ENCODE measurements at regions not wholly inside any gene's neighbourhood (a gene's known extent, or its start where the extent isn't known, plus 50 kb on each side); places are given as distances from the start of the nearest gene placed in this dataset.

GRCh38 chr7:19368491-19368925 lies 223.3 kb upstream of the FERD3L start:
- no peaks in the 10 kb centered on the region for H4K20me1 ChIP-seq (ENCODE audit: low read depth)
- H3K27ac ChIP-seq, result no peak overlapping the region
- Mint-ChIP-seq H3K27ac (no peak overlapping the region), H3K27me3 (ENCODE audit: insufficient read depth, low read depth) (peaks cover 4% of the 10 kb centered on the region), H3K4me3 (no peak overlapping the region), H3K4me1 (peaks cover 3% of the 10 kb centered on the region), H3K36me3 (no peaks in the 10 kb centered on the region), H3K9me3 (no peaks in the 10 kb centered on the region)
- no peaks in the 10 kb centered on the region for H3K36me3 ChIP-seq
- no peak overlapping the region for H2AFZ ChIP-seq (replicated peaks)
- no peaks in the 10 kb centered on the region for H3K4me1 ChIP-seq
- no peak overlapping the region for H3K4me2 ChIP-seq
- no peak overlapping the region for H3K4me3 ChIP-seq
- H3K9ac ChIP-seq, result no peak overlapping the region
- TF ChIP-seq EZH2 (IDR thresholded peaks at IDR 0.05), result no peak
- TF ChIP-seq EZH2phosphoT487 (IDR thresholded peaks at IDR 0.05), result no peak
- TF ChIP-seq CTCF (IDR thresholded peaks at IDR 0.05), result no peak
- no peaks in the 10 kb centered on the region for H3K9me3 ChIP-seq (ENCODE audit: low read depth)
- no peaks in the 10 kb centered on the region for H3F3A ChIP-seq (ENCODE audit: low read depth)
- no peak for DNase-seq (ENCODE audit: low spot score)
- H3K79me2 ChIP-seq (ENCODE audit: low read depth), result no peaks in the 10 kb centered on the region
- H3K27me3 ChIP-seq, result no peaks in the 10 kb centered on the region

GRCh38 chr7:19364950-19365349 lies 219.7 kb upstream of the FERD3L start:
- H3K4me1 ChIP-seq, result no peaks in the 10 kb centered on the region

GRCh38 chr7:19362099-19362498 lies 216.9 kb upstream of the FERD3L start:
- H3K4me3 ChIP-seq, result no peak overlapping the region
- no peaks in the 10 kb centered on the region for H3K4me1 ChIP-seq
- H3K4me1 Mint-ChIP-seq, result no peaks in the 10 kb centered on the region
- no peaks in the 10 kb centered on the region for H3K79me2 ChIP-seq (ENCODE audit: low read depth)
- H4K20me1 ChIP-seq (ENCODE audit: low read depth), result no peaks in the 10 kb centered on the region
- H3K27me3 Mint-ChIP-seq (ENCODE audit: insufficient read depth, low read depth), result no peaks in the 10 kb centered on the region
- H3K4me3 Mint-ChIP-seq, result no peak overlapping the region
- no peak overlapping the region for H3K4me2 ChIP-seq
- H3K9ac ChIP-seq, result no peak overlapping the region
- no peaks in the 10 kb centered on the region for H3K27me3 ChIP-seq
- no peak overlapping the region for H2AFZ ChIP-seq (replicated peaks)
- H3K9me3 Mint-ChIP-seq, result no peaks in the 10 kb centered on the region
- H3K36me3 Mint-ChIP-seq, result no peaks in the 10 kb centered on the region
- H3K27ac ChIP-seq, result no peak overlapping the region
- TF ChIP-seq CTCF (IDR thresholded peaks at IDR 0.05), result no peak
- TF ChIP-seq EZH2phosphoT487 (IDR thresholded peaks at IDR 0.05), result no peak
- no peak for TF ChIP-seq EZH2 (IDR thresholded peaks at IDR 0.05)
- H3K27ac Mint-ChIP-seq, result no peak overlapping the region
- no peaks in the 10 kb centered on the region for H3K36me3 ChIP-seq
- DNase-seq (ENCODE audit: low spot score), result no peak
- no peaks in the 10 kb centered on the region for H3F3A ChIP-seq (ENCODE audit: low read depth)
- no peaks in the 10 kb centered on the region for H3K9me3 ChIP-seq (ENCODE audit: low read depth)

More at GRCh38 chr7:19364950-19365349, 219.7 kb upstream of the FERD3L start:
- no peaks in the 10 kb centered on the region for H3K9me3 ChIP-seq (ENCODE audit: low read depth)
- no peak for DNase-seq (ENCODE audit: low spot score)
- Mint-ChIP-seq H3K36me3 (no peaks in the 10 kb centered on the region), H3K4me1 (peaks cover 3% of the 10 kb centered on the region), H3K4me3 (no peak overlapping the region), H3K9me3 (no peaks in the 10 kb centered on the region), H3K27ac (no peak overlapping the region), H3K27me3 (ENCODE audit: insufficient read depth, low read depth) (no peaks in the 10 kb centered on the region)
- no peaks in the 10 kb centered on the region for H3K27me3 ChIP-seq
- no peak overlapping the region for H3K4me2 ChIP-seq
- H3K9ac ChIP-seq, result no peak overlapping the region
- no peaks in the 10 kb centered on the region for H3K36me3 ChIP-seq
- no peaks in the 10 kb centered on the region for H3F3A ChIP-seq (ENCODE audit: low read depth)
- no peak overlapping the region for H3K27ac ChIP-seq
- no peak for TF ChIP-seq CTCF (IDR thresholded peaks at IDR 0.05)
- TF ChIP-seq EZH2phosphoT487 (IDR thresholded peaks at IDR 0.05), result no peak
- TF ChIP-seq EZH2 (IDR thresholded peaks at IDR 0.05), result no peak
- no peaks in the 10 kb centered on the region for H3K79me2 ChIP-seq (ENCODE audit: low read depth)
- no peak overlapping the region for H2AFZ ChIP-seq (replicated peaks)
- no peaks in the 10 kb centered on the region for H4K20me1 ChIP-seq (ENCODE audit: low read depth)
- no peak overlapping the region for H3K4me3 ChIP-seq
